Left ventricle myocardium inferior (tissue), 1 donor: ENCODE measurements at regions not wholly inside any gene's neighbourhood (a gene's known extent, or its start where the extent isn't known, plus 50 kb on each side); places are given as distances from the start of the nearest gene placed in this dataset.

ENCODE experiments used
- DNase-seq: peaks from one replicate; pipeline ENCODE4 v3.0.0-alpha.2; 2020
- H3K27ac ChIP-seq: fragments of 200-600 bp; replicated peaks from 2 replicates; pipeline ENCODE4 v1.8.0; 2021
- H3K27me3 ChIP-seq: fragments of 200-600 bp; 2 replicates; pipeline ENCODE4 v1.8.0; 2021; ENCODE audit warnings: low read depth
- H3K36me3 ChIP-seq: fragments of 200-600 bp; 2 replicates; pipeline ENCODE4 v1.8.0; 2021
- H3K4me1 ChIP-seq: fragments of 200-600 bp; 2 replicates; pipeline ENCODE4 v1.8.0; 2021
- H3K4me3 ChIP-seq: fragments of 200-600 bp; 2 replicates; pipeline ENCODE4 v1.8.0; 2021; ENCODE audit warnings: mild to moderate bottlenecking, moderate library complexity
- H3K9me3 ChIP-seq: fragments of 200-600 bp; replicated peaks from 2 replicates; pipeline ENCODE4 v1.8.0; 2021
- intact Hi-C: fragments of 100-400 bp; cut with micrococcal nuclease; formaldehyde crosslinking; loops from one replicate; pipeline ENCODE4 v1.11.0; 2022
- TF ChIP-seq, protein P1 (sequence below): fragments of 200-600 bp; IDR thresholded peaks from 2 replicates; pipeline ENCODE4 v1.8.0; 2021; ENCODE audit warnings: antibody characterized with exemption, mild to moderate bottlenecking, borderline replicate concordance
- donor health status: DM: no; HTN: yes; CAD: no; lungs with severe emphysema.

DNA sequence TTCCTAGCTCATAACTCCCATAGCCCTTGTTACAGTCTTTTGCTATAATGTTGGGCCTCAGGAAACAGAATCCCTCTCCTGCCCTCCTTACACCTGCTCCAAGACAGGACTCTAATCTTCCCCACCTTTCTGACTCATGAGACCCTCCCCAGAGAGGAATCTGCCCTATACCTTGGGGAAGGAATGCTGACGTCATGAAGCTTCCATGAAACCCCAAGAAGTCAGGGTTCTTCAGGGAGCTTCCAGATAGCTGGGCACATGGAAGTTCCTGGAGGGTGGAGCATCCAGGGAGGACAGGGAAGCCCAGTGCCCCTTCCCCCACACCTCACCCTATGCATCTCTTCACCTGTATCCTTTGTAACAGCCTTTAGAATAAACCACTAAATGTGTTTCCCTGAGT is 285.7 kb downstream of the SOX9 start:
- Histone ChIP-seq H3K36me3 (no peaks in the 10 kb centered on the region), H3K27me3 (peaks cover 28% of the 10 kb centered on the region), H3K9me3 (no peaks in the 10 kb centered on the region), H3K4me3 (no peak overlapping the region), H3K27ac (no peak overlapping the region), H3K4me1 (peaks cover 13% of the 10 kb centered on the region)
- intact Hi-C loops, result no loop called here
- TF ChIP-seq, protein P1, sequence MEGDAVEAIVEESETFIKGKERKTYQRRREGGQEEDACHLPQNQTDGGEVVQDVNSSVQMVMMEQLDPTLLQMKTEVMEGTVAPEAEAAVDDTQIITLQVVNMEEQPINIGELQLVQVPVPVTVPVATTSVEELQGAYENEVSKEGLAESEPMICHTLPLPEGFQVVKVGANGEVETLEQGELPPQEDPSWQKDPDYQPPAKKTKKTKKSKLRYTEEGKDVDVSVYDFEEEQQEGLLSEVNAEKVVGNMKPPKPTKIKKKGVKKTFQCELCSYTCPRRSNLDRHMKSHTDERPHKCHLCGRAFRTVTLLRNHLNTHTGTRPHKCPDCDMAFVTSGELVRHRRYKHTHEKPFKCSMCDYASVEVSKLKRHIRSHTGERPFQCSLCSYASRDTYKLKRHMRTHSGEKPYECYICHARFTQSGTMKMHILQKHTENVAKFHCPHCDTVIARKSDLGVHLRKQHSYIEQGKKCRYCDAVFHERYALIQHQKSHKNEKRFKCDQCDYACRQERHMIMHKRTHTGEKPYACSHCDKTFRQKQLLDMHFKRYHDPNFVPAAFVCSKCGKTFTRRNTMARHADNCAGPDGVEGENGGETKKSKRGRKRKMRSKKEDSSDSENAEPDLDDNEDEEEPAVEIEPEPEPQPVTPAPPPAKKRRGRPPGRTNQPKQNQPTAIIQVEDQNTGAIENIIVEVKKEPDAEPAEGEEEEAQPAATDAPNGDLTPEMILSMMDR, result no peak
- DNase-seq, result no peak

DNA sequence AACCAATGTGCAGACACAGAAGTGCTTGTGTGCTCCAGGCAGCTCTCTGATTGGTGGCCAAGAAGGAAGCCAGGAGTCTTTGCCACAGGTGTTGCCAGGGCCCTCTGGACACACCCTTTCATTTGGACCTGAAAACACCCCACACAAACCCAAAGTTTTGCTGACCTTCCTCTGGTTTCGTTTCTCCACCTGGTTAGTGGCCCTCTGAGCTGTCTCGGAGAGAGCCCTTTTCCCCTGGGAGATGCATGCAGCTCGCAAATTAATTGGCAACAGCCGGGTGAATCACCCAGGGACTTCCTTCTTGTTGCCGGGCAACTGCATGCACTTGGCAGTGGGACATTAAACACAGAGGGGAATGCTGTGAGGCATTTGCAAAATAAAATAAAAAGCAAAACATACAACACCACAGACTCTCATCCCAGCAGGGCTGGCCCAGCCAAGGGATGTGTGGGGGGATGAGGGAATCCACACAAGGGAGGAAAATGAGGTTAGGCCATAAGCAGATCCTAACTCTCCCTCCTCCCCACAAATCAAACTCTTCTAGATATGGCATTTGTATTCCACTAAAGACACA is 286.6 kb downstream of the SOX9 start:
- Histone ChIP-seq H3K27me3 (peaks cover 28% of the 10 kb centered on the region), H3K9me3 (no peaks in the 10 kb centered on the region), H3K27ac (no peak overlapping the region), H3K4me3 (no peak overlapping the region), H3K4me1 (peaks cover 13% of the 10 kb centered on the region), H3K36me3 (no peaks in the 10 kb centered on the region)
- peak; percentile 22 for DNase-seq
- TF ChIP-seq, protein P1, result no peak
- intact Hi-C loops, result no loop called here

DNA sequence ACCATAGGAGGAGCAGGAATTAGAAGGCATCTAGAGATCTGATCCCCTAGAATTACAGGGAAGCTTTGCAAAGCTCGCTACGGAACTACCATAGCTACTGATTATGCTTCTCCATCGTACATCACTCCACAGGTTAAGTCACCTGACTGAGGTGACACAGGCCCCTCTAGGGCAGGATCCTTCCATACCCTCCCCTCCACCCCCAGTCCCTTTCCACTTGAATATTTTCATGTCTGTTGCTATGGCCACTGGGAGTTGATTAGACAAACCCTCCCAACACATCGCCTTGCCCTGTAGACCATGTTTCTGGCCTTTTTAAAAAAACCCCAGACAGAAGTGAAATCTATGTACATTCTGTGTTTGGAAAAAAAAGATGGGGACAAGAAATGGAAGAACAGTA is 287.1 kb downstream of the SOX9 start:
- DNase-seq, result no peak
- intact Hi-C loops, result no loop called here
- TF ChIP-seq, protein P1, result no peak
- H3K4me3 ChIP-seq, result no peak overlapping the region
- no peaks in the 10 kb centered on the region for H3K36me3 ChIP-seq
- H3K27me3 ChIP-seq, result peaks cover 34% of the 10 kb centered on the region
- peaks cover 16% of the 10 kb centered on the region for H3K4me1 ChIP-seq
- H3K27ac ChIP-seq, result no peak overlapping the region
- no peaks in the 10 kb centered on the region for H3K9me3 ChIP-seq

DNA sequence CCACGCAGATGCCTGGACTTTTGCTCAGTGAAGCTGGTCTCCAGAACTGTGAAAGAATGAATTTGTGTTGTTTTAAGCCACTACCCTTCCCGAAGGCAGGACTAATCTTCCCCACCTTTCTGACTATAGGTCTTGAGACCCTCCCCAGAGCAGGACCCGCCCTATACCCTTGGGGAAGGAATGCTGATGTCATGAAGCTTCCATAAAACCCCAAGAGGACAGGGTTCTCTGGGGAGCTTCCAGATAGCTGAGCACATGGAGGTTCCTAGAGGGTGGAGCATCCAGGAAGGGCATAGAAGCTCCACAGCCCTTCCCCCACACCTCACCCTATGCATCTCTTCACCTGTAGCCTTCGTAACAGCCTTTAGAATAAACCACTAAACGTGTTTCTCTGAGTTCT is 287.8 kb downstream of the SOX9 start:
- no peak for DNase-seq
- no peak overlapping the region for H3K4me3 ChIP-seq
- peaks cover 37% of the 10 kb centered on the region for H3K27me3 ChIP-seq
- TF ChIP-seq, protein P1, result no peak
- H3K36me3 ChIP-seq, result no peaks in the 10 kb centered on the region
- intact Hi-C loops, result no loop called here
- no peaks in the 10 kb centered on the region for H3K9me3 ChIP-seq
- no peak overlapping the region for H3K27ac ChIP-seq
- H3K4me1 ChIP-seq, result peaks cover 16% of the 10 kb centered on the region

DNA sequence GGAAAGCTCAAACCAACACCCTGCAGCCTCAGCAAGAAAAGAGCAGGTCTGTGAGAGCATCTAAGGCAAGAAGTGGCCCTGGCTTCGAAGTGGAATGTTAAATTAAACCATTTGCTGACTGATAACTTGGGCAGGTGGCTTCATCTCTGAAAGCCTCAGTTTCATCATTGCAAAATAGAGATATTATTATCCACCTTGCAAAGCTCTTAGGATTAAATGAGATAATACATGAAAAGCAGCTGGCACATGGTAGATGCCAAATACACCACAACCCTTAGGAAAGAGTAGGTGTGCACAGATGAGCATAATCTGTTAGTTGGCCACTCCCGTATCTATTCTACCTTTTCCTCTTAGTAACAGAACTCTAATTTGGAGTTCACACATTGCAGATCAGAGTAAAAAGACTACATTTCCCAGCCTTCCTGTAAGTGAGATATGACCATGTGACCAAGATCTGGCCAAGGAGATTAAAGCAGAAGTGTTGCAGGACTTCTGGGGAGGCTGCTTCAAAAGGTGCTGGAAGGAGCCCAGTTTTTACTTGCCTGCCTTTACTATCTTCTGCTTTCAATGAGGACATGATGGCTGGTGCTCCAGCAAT is 288.7 kb downstream of the SOX9 start:
- TF ChIP-seq, protein P1, result no peak
- no peaks in the 10 kb centered on the region for H3K9me3 ChIP-seq
- H3K4me1 ChIP-seq, result peaks cover 16% of the 10 kb centered on the region
- DNase-seq, result no peak
- peaks cover 36% of the 10 kb centered on the region for H3K27me3 ChIP-seq
- intact Hi-C loops, result no loop called here
- H3K36me3 ChIP-seq, result no peaks in the 10 kb centered on the region
- H3K4me3 ChIP-seq, result no peak overlapping the region
- H3K27ac ChIP-seq, result no peak overlapping the region
